AG09319 (cell line): ENCODE measurements at regions not wholly inside any gene's neighbourhood (a gene's known extent, or its start where the extent isn't known, plus 50 kb on each side); places are given as distances from the start of the nearest gene placed in this dataset.

Source experiments
- DNase-seq: peaks from one replicate; pipeline ENCODE4 v3.0.0-alpha.2; 2010; ENCODE audit warnings: low read depth; ENCODE audit errors: extremely low read depth
- TF ChIP-seq, protein P1 (sequence below): IDR thresholded peaks from 2 replicates; pipeline ENCODE4 v1.5.1; 2011; ENCODE audit warnings: low read depth, mild to moderate bottlenecking, inconsistent platforms, low read length, moderate library complexity

DNA sequence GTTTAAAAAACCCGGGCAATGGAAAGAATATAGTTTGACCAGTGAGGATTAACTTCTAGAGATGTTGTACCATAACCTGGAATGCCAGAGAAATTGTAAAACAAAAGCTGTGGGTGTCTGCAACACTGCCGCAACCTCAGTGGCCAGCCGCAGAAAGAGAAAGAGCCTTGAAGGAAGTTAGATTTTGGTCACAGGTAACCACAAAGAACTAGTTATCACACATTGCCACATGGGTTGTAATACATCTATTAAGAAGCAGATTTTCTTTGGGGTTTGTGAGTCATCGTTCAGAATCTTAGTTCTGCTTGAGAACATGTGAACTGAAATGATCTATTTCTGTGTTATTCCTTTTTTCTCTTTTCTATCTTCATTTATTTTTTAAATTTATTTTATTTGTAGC, 222.9 kb upstream of the AGAP1 start:
- DNase-seq = no peak
- TF ChIP-seq, protein P1, sequence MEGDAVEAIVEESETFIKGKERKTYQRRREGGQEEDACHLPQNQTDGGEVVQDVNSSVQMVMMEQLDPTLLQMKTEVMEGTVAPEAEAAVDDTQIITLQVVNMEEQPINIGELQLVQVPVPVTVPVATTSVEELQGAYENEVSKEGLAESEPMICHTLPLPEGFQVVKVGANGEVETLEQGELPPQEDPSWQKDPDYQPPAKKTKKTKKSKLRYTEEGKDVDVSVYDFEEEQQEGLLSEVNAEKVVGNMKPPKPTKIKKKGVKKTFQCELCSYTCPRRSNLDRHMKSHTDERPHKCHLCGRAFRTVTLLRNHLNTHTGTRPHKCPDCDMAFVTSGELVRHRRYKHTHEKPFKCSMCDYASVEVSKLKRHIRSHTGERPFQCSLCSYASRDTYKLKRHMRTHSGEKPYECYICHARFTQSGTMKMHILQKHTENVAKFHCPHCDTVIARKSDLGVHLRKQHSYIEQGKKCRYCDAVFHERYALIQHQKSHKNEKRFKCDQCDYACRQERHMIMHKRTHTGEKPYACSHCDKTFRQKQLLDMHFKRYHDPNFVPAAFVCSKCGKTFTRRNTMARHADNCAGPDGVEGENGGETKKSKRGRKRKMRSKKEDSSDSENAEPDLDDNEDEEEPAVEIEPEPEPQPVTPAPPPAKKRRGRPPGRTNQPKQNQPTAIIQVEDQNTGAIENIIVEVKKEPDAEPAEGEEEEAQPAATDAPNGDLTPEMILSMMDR = no peak

DNA sequence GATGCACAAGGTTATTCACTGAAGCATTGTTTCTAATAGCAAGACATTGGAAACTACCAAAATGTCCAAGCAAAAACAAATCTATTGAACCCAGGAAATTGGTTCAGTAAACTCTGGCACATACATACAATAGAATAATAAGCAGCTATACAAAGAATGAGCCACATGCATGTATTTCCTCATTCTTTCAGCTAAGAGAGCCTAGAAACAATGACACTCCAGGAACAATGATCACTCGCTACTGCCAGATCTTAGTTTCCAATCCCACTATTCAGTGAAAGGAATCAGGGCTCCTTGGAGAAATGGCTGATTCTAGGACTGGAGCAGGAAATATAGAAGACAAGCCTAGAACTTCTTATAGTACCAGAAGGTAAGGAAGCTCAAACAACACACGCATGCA, 221.9 kb upstream of the AGAP1 start:
- TF ChIP-seq, protein P1 = no peak

DNA sequence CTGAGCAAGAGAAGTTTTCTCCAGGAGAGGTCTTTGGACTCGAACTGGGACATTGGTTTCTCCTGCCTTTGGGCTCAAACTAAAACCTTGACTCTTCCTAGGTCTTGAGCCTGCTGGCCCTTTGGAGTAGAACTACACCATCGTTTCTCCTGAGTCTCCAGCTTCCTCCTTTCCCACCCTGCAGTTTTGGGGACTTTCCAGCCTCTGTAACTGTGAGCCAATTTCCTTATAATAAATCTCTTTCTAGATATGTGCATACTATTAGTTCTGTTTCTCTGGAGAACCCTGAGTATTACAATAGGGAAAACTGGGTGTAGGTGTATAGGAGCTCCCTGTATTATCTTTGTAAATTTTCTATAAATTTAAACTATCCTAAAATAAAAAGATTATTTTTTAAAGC, 219.8 kb upstream of the AGAP1 start:
- TF ChIP-seq, protein P1 = no peak
- DNase-seq = no peak

More for the DNA sequence above, 221.9 kb upstream of the AGAP1 start:
- DNase-seq = no peak

DNA sequence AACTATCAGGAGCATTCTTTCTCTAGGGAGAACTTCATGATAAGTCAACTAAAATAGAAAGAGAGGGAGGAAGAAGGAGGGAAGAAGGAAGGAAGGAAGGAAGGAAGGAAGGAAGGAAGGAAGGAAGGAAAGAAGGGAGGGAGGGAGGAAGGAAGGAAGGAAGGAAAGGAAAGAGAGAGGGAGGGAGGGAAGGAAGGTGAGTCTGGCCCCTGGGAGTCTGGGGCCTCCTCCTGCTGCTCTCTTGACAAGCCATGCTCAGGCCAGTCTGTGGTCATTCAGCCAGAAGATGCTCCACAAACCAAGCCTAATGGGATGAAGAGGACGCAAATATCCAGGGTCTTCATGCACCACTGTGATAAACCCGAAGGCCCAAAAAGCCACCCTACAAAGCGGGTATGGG, 216.4 kb upstream of the AGAP1 start:
- TF ChIP-seq, protein P1 = no peak
- DNase-seq = no peak

DNA sequence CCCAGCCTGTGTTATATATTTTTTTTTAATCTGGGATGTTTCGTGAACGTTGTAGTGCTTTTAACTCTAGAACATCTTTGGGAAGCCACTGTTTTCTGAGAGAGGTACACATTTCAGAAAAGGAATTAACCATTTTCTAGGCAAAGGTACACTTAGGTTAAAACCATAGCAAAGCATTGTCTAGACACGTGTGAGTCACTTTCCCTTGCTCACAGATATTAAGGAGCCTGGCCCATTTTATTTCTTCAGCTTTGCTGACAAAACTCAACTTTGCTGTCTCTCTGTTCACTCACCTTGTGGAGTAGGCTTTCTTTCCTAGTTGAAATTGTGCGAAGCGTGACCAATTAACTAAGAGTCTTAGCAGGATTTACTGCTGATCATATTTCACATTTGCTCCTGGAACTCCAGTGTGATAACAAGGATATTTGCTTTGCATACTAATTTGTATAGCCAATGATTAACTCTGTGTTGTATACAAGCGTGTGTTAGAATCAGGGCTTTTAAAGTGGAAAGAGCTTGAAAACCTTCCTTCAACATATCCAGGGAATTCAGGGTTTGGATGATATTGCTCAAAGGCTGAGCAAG, 215.0 kb upstream of the AGAP1 start:
- DNase-seq = no peak
- TF ChIP-seq, protein P1 = no peak

DNA sequence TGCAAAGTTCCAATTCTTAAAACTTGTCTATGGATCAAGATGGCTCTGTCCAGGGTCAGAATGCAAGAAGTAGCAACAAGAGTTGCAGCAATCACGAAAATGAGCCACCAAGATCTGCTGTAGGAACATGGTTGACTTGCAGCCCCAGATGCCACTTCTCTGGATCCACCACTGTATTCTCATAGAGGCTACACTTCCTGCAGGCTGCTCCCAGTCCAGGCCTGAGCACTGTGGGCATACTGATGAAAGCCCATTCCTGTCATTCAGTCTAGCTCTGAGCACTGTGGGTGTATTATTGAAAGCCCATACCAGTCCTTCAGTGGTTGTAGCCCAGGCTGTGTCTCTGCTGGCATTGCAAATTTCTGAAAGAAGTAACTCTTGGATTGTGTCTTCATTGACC, 213.9 kb upstream of the AGAP1 start:
- TF ChIP-seq, protein P1 = no peak
- DNase-seq = no peak

DNA sequence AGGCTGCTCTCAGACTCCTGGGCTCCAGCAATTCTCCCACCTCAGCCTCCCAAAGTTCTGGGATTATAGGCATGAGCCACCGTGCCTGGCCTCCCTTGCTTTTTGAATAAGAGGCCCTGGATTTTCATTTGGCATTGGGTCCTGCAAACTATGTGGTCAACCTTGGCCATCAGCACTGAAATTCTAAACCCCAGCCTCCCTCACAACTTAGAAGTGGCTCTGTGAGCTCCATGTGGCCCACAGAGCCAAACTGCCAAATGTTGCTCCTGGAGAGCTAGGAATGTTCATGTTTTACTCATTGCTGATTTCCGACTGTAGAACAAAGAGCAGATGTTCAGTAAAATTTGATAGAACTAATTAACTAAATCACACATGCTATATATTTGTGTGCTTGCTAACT, 210.6 kb upstream of the AGAP1 start:
- TF ChIP-seq, protein P1 = no peak

More for the DNA sequence above, 210.6 kb upstream of the AGAP1 start:
- DNase-seq = no peak
